NCI-H345 (cell line): ENCODE measurements at regions not wholly inside any gene's neighbourhood (a gene's known extent, or its start where the extent isn't known, plus 50 kb on each side); places are given as distances from the start of the nearest gene placed in this dataset.

Experiments
- DNase-seq: peaks from one replicate; lab custom pipeline; 2025; lab: John Stamatoyannopoulos, UW

GRCh38 chr21:41593051-41593759 lies 85.2 kb upstream of the TMPRSS2 start:
- no peak for DNase-seq

DNA sequence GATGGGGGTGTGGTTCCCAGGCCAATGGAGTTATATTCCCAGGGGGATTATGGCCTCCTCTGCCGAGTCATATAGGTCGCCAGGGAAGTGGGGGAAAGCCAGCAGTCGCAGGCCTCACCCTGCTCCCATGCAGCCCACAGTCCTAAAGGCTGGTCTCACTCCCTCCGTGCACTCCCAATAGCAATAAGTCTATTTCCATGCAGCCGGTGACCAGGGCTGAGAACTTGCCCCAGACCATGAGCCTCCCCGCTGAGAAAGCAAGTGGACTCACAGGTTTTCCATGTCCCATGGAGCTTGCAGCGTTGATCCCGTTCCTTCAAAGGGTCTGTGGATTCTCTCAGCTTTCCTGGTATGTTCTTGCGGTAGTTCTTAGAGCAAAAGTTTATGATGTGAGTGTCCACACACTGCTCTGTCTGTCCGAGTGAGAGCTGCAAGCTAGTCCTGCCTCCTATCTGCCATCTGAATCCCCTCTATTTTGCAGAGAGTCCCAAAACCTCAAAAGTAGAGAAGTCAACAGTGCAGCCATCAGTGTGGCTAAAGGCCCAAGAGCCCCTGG lies 81.7 kb upstream of the TMPRSS2 start:
- DNase-seq = no peak

GRCh38 chr21:41589131-41589530 lies 81.2 kb upstream of the TMPRSS2 start:
- no peak for DNase-seq

- no peak for DNase-seq
Observed at GRCh38 chr21:41585199-41585994, 77.4 kb upstream of the TMPRSS2 start.

- DNase-seq = no peak
Observed at GRCh38 chr21:41584603-41585176, 76.7 kb upstream of the TMPRSS2 start.

DNA sequence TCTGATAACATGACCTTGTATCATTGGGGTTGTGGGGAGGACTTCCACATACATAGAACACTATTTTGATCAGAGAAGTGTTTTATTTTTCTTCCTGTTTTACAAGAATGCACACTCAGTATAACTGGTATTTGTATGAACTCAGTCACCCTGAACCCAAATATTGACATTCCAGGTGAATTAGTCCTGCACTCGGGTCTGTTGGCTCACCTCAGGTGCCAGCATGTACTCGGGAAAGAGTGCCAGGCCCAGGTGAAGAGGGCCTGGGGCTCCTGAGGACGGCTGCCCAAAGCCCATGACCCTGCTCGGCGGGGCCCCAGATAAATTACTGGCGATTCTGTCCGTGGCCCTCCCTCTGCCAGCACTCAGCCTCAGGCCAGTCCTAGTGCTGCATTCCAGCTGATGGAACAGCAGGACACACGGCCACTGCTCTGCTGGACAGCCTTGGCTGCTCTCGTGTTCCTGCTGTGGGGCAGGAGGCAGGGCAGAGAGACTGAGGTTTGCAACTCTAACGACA lies 75.4 kb upstream of the TMPRSS2 start:
- DNase-seq = no peak

- DNase-seq = no peak
Observed at GRCh38 chr21:41582866-41583265, 74.9 kb upstream of the TMPRSS2 start.

GRCh38 chr21:41582298-41582840 lies 74.4 kb upstream of the TMPRSS2 start:
- no peak for DNase-seq

- DNase-seq = no peak
Observed at GRCh38 chr21:41581592-41582228, 73.8 kb upstream of the TMPRSS2 start.

DNA sequence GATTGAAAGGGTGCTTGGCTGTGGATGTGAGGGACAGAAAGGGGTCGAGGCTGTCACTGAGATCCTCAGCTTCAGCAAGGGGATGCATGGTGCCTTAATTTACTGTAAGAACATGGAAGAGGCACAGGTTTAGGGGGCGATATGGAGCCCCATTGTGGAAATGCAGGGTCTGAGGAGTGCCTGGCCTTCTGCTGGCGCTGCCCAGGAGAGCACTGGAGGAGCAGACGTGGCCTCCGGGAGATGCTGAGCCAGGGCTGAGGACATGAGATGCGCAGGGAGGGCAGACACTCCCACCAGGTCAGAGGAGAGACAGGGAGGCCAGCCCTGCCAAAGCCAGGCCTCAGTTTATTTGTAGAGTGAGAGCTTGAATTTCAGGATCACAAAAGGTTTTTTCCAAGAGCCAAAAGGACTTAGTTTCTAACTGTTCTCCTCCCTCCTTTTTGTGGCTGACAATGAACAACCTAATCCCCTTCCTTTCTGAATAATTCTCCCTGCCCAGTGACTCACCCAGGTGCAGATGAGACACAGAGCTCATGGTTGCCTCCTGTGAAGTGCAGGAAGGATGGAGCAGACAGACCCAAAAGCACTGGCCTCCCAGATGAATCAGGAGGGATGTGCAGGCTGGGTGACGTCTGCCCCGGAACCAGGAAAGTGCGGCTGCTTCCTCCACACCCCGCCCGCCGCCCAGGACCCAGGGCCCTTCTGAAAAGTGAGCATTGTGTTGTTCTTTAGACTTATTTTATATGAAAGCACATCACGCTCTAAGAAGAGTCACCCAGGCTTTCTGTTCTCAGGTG lies 73.0 kb upstream of the TMPRSS2 start:
- no peak for DNase-seq

DNA sequence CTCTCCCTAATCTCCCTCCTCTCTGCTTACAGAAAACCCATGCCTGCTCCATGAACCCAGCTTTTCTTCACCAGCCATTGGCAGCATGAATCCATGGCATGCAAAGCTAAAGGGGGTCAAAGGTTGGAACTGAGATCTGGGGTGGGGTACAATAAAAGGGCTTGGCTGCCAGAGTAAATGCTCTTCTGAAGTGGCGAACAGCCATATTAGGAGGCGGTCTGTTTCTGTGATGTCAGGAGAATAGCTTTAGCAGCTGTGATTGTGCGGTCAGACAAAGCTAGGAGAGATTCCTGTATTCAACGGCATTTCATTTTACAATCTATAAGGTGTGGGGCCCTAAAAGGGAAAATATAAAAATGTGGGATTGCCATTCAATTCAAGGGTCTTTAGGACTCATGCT lies 71.7 kb upstream of the TMPRSS2 start:
- DNase-seq = no peak

DNA sequence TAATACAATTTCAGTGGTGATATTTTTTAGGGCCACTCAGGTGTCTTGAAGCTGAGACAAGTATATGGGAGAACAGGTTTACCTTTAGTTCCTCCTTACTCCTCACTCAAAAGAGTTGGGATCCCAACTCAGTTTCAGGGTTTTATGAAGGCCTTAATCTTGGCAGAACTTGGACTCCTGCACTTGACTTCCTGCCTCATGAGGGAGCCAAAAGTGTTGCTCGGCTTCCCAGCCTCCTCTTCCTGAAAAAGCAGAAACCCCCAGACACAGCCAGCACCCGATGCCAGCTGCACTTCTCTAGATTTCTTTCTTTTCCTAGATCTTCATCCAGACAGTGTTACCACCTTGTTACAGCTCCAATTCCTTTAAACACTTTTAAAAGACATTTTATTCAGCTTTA lies 70.8 kb upstream of the TMPRSS2 start:
- no peak for DNase-seq

- DNase-seq = no peak
Observed at GRCh38 chr21:41578083-41578482, 70.1 kb upstream of the TMPRSS2 start.

DNA sequence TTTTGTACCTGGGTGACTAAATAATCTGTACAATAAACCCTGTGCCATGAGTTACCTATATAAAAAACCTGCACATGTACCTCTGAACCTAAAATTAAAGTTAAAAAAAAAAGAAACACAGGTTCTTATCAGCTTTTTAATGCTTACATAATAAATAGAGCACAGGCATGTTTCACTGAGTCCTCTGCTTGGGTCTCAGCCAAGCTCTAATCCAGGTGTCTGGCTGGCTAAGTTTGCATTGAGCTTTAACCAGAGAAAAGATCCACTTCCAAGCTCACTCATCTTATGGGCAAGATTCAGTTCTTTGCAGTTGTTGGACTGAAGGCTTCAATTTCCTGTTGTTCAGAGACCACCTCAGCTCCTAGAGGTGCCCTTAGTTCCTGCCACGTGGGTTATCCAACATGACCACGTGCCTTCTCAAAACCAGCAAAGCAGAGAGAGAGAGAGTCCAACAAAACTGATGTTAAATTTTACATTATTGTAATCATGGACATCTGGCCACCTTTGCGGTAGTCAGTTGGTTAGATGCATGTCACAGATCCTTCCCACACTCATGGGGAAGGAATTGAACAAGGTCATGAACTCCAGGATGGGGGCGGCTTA lies 68.2 kb upstream of the TMPRSS2 start:
- DNase-seq = no peak

DNA sequence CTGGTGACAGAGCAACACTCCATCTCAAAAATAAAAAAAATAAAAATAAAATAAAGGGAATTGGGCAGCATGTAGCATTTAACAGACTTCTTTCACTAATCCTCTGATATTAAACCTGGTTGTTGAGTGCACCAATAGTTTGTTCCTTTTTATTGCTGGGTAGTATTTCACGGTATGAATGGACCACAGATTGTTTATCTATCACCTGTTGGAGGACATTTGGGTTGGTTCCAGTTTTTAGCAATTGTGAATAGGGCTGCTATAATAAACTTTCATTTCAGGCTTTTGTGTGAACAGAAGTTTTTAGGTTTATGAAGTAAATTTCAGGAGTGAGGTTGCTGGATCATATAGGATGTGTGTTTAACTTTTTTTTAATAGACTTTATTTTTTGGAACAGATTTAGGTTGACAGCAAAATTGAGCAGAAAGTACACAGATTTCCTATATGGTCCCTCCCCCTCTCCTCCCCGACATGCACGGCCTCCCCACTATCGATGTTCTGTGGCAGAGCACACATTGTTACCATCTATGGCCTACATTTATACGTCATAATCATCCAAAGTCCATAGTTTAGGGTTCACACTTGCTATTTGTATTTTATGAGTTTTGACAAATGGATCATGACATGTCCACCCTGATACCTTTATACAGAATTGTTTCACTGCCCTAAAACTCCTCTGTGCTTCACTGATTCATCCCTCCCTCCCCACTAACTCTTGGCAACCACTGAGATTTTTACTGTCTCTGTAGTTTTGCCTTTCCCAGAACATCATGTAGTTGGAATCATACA lies 66.1 kb upstream of the TMPRSS2 start:
- no peak for DNase-seq

DNA sequence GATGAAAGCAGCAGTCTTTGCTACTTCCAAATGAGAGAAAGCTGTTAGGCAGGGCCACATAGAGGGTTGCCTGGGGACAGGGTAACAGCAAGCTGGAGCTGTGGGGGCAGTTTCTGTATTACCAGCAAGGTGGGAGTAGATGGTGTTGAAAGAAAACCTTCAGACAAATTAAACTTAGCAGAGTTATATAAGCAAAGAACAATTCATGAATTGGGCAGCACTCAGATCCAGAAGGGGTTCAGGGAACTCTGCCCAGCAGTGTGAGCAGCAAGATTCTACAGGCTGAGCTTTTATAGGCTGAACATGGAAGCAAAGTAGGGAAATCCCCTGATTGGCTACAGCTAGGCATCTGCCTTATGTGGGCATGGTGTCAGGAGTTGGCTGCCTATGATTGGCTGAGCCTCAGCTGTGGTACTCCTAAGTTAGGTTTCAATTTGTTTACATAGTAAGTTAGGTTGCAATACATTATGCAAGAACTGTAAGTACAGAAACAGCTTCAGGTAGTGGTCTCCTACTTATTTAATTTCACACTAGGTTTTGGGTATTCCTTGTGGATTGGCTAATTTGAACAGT lies 64.1 kb upstream of the TMPRSS2 start:
- DNase-seq = no peak

DNA sequence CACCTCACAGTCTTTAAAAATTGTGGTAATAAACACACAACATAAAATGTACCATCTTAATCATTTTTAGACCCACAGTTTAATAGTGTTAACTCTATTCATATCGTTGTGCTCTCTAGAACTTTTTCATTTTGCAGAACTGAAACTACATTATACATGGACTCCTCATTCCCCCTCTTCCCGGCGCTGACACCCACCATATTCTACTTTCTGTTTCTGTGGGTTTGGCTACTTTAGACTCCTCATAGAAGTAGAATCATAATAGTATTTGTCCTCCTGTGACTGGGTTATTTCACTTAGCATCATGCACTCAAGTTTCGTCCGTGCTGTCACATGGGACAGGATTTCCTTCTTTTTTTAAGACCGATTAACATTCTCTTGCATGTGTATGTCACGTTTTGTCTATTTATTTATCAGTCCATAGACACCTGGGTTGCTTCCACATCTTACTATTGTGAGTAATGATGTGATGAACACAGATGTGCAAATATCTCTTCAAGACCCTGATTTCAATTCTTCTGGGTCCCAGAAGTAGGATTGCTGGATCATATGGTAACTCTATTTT lies 62.9 kb upstream of the TMPRSS2 start:
- DNase-seq = no peak

DNA sequence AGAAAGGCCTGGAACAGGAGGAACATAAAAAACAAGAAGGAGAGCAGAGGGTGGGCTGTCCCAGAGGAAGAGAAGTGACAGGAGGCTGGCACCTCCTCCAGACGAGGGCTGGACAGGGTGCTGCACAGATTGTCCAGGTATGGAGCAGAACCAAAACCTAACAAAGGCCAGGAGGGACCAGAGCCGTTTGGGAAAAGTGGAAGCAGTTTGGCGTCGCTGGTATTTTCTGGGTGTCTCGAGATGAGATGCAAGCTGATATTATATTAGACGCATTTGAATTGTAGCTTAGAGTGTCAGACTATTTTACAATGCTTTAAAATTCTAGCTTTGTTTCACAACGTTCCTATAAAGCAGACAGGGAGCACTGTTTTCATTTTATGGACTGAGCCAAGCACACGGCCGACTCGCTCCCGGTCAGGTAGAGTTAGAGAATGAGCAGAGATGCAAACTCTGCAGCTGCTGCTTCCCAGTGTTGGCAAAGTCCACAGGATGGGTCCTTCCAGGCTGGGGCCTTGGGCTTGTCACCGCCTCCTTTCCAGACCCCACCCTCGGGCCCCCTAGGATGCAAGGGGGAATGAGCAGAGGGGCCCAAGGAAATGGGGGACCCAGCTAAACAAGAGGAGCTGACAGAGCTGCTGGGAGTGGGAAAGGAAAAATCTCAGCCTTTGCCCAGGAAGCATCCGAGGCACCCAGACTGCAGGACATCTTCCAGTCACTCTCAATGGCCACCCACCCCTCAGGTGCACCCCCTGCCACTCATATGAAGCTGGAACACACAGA lies 60.8 kb upstream of the TMPRSS2 start:
- DNase-seq = no peak
